Liver (tissue), 3 donors: ENCODE measurements at regions not wholly inside any gene's neighbourhood (a gene's known extent, or its start where the extent isn't known, plus 50 kb on each side); places are given as distances from the start of the nearest gene placed in this dataset.

Experiments
- GABPA ChIP-seq, 2 donors: IDR thresholded peaks in 1 of 2; conservative IDR thresholded peaks in 1 of 2; 2 replicates each; pipeline ENCODE4 v1.6.1; 2016; ENCODE audit warnings: antibody characterized with exemption in 2 of 2, mild to moderate bottlenecking in 1 of 2, moderate library complexity in 1 of 2
- JUND ChIP-seq, 2 donors: IDR thresholded peaks; 2 replicates each; pipeline ENCODE4 v1.6.1; 2016; ENCODE audit warnings: antibody characterized with exemption in 2 of 2
- RAD21 ChIP-seq, 2 donors: IDR thresholded peaks; 2 replicates each; pipeline ENCODE4 v1.6.1; 2016; ENCODE audit warnings: antibody characterized with exemption in 2 of 2, mild to moderate bottlenecking in 2 of 2
- SP1 ChIP-seq: IDR thresholded peaks from 2 replicates; pipeline ENCODE4 v1.6.1; 2018; ENCODE audit warnings: antibody characterized with exemption, mild to moderate bottlenecking
- TF ChIP-seq, protein P1 (sequence below): fragments of 150-350 bp; IDR thresholded peaks from 2 replicates; pipeline ENCODE4 v1.5.1; 2017; ENCODE audit warnings: improper control_type of control experiment, low read depth, low read length; ENCODE audit not compliant: missing input control
- TF ChIP-seq, protein P2 (sequence below): IDR thresholded peaks from 2 replicates; pipeline ENCODE4 v1.6.1; 2016; ENCODE audit warnings: antibody characterized with exemption, mild to moderate bottlenecking
- donor health status: healthy.
- donor health status: healthy.

DNA sequence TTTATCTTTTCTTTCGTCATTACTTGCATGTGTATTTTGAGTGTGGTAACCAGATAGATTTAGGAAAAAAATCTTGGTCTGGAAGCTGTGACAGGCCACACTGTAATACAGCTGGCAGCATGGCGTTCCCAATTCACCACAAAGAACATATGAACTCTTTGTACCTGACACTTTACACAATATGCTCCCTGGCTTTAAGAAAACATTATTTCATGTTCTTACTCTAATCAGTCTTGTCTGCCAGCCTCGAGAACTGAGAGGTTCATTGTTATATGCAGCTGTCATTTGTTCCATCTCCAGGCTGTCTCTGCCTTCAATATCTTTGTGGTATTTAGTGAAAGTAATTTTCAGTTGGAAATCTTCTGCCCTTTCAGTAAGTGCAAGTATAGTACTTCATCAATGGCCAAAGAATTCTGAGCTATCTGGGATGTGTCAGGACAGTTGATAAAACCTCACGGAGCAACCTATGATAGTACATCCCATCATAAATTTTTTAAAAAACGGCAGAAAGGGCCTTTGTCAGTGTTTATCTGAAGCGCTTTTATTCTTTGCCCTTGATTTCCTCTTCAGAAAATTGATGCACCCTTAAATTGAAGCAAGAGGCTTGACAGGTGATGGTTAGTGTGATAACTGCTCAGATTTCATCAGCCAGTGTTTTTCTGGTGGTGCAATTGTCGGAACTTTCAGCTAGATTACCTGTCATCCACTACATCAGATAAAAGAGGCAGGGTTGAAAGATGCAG is 146.3 kb upstream of the SP8 start:
- TF ChIP-seq RAD21 (IDR thresholded peaks at IDR 0.05) (no peak), JUND (IDR thresholded peaks at IDR 0.05) (no peak), GABPA (IDR thresholded peaks at IDR 0.05 in 1 of 2, conservative IDR thresholded peaks at IDR 0.05 in 1 of 2) (no peak), SP1 (no peak)
- TF ChIP-seq, protein P1, sequence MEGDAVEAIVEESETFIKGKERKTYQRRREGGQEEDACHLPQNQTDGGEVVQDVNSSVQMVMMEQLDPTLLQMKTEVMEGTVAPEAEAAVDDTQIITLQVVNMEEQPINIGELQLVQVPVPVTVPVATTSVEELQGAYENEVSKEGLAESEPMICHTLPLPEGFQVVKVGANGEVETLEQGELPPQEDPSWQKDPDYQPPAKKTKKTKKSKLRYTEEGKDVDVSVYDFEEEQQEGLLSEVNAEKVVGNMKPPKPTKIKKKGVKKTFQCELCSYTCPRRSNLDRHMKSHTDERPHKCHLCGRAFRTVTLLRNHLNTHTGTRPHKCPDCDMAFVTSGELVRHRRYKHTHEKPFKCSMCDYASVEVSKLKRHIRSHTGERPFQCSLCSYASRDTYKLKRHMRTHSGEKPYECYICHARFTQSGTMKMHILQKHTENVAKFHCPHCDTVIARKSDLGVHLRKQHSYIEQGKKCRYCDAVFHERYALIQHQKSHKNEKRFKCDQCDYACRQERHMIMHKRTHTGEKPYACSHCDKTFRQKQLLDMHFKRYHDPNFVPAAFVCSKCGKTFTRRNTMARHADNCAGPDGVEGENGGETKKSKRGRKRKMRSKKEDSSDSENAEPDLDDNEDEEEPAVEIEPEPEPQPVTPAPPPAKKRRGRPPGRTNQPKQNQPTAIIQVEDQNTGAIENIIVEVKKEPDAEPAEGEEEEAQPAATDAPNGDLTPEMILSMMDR: no peak
- TF ChIP-seq, protein P2, sequence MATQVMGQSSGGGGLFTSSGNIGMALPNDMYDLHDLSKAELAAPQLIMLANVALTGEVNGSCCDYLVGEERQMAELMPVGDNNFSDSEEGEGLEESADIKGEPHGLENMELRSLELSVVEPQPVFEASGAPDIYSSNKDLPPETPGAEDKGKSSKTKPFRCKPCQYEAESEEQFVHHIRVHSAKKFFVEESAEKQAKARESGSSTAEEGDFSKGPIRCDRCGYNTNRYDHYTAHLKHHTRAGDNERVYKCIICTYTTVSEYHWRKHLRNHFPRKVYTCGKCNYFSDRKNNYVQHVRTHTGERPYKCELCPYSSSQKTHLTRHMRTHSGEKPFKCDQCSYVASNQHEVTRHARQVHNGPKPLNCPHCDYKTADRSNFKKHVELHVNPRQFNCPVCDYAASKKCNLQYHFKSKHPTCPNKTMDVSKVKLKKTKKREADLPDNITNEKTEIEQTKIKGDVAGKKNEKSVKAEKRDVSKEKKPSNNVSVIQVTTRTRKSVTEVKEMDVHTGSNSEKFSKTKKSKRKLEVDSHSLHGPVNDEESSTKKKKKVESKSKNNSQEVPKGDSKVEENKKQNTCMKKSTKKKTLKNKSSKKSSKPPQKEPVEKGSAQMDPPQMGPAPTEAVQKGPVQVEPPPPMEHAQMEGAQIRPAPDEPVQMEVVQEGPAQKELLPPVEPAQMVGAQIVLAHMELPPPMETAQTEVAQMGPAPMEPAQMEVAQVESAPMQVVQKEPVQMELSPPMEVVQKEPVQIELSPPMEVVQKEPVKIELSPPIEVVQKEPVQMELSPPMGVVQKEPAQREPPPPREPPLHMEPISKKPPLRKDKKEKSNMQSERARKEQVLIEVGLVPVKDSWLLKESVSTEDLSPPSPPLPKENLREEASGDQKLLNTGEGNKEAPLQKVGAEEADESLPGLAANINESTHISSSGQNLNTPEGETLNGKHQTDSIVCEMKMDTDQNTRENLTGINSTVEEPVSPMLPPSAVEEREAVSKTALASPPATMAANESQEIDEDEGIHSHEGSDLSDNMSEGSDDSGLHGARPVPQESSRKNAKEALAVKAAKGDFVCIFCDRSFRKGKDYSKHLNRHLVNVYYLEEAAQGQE: no peak
